Neural cell (in vitro differentiated cells): ENCODE measurements at regions not wholly inside any gene's neighbourhood (a gene's known extent, or its start where the extent isn't known, plus 50 kb on each side); places are given as distances from the start of the nearest gene placed in this dataset.

Source experiments
- EP300 ChIP-seq: fragments of 450-650 bp; conservative IDR thresholded peaks from 2 replicates; pipeline ENCODE4 v1.6.1; 2014; ENCODE audit warnings: antibody characterized with exemption, mild to moderate bottlenecking, moderate library complexity; ENCODE audit not compliant: poor library complexity, severe bottlenecking
- EZH2 ChIP-seq: fragments of 200-600, 300-800 bp; shearing (Covaris generic), sonication (generic); IDR thresholded peaks from 2 replicates; pipeline ENCODE4 v1.6.1; 2014; ENCODE audit warnings: antibody characterized with exemption, low read length, borderline replicate concordance, mild to moderate bottlenecking; ENCODE audit not compliant: insufficient read depth, poor library complexity, severe bottlenecking
- POLR2AphosphoS5 ChIP-seq: IDR thresholded peaks from 2 replicates; pipeline ENCODE4 v1.6.1; 2012
- TAF1 ChIP-seq: IDR thresholded peaks from 2 replicates; pipeline ENCODE4 v1.6.1; 2012; ENCODE audit warnings: low read depth
- TF ChIP-seq, protein P1 (sequence below): IDR thresholded peaks from 2 replicates; pipeline ENCODE4 v1.6.1; 2012; ENCODE audit warnings: borderline replicate concordance
- TF ChIP-seq, protein P2 (sequence below): fragments of 450-650 bp; IDR thresholded peaks from 2 replicates; pipeline ENCODE4 v1.5.1; 2014; ENCODE audit warnings: antibody characterized with exemption, mild to moderate bottlenecking, moderate library complexity; ENCODE audit not compliant: poor library complexity, severe bottlenecking

DNA sequence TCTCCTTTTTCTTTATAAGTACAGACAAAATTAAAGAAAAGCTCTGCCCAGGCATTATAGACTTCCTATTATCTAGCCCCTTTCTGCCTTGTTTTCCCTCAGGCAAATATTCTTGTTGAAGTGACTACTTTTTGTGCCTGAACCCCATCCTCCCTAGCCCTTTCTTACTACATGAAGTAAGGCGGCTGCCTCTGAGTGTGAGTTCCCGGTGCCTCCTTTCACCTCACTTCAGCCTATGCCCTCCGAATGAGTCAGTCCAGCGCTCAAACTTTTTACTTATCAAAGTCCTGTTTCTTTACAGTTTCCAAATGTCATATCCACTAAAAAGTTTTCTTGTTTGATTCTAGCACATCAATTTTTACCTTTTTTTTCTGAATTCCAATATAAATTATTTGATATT lies 778.3 kb upstream of the NRXN1 start:
- no peak for TF ChIP-seq EZH2
- TF ChIP-seq, protein P1, sequence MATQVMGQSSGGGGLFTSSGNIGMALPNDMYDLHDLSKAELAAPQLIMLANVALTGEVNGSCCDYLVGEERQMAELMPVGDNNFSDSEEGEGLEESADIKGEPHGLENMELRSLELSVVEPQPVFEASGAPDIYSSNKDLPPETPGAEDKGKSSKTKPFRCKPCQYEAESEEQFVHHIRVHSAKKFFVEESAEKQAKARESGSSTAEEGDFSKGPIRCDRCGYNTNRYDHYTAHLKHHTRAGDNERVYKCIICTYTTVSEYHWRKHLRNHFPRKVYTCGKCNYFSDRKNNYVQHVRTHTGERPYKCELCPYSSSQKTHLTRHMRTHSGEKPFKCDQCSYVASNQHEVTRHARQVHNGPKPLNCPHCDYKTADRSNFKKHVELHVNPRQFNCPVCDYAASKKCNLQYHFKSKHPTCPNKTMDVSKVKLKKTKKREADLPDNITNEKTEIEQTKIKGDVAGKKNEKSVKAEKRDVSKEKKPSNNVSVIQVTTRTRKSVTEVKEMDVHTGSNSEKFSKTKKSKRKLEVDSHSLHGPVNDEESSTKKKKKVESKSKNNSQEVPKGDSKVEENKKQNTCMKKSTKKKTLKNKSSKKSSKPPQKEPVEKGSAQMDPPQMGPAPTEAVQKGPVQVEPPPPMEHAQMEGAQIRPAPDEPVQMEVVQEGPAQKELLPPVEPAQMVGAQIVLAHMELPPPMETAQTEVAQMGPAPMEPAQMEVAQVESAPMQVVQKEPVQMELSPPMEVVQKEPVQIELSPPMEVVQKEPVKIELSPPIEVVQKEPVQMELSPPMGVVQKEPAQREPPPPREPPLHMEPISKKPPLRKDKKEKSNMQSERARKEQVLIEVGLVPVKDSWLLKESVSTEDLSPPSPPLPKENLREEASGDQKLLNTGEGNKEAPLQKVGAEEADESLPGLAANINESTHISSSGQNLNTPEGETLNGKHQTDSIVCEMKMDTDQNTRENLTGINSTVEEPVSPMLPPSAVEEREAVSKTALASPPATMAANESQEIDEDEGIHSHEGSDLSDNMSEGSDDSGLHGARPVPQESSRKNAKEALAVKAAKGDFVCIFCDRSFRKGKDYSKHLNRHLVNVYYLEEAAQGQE, result no peak
- no peak for TF ChIP-seq POLR2AphosphoS5
- TF ChIP-seq, protein P2, sequence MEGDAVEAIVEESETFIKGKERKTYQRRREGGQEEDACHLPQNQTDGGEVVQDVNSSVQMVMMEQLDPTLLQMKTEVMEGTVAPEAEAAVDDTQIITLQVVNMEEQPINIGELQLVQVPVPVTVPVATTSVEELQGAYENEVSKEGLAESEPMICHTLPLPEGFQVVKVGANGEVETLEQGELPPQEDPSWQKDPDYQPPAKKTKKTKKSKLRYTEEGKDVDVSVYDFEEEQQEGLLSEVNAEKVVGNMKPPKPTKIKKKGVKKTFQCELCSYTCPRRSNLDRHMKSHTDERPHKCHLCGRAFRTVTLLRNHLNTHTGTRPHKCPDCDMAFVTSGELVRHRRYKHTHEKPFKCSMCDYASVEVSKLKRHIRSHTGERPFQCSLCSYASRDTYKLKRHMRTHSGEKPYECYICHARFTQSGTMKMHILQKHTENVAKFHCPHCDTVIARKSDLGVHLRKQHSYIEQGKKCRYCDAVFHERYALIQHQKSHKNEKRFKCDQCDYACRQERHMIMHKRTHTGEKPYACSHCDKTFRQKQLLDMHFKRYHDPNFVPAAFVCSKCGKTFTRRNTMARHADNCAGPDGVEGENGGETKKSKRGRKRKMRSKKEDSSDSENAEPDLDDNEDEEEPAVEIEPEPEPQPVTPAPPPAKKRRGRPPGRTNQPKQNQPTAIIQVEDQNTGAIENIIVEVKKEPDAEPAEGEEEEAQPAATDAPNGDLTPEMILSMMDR, result no peak
- no peak for TF ChIP-seq TAF1
- TF ChIP-seq EP300, result no peak
